Pancreas (tissue), 10 donors: ENCODE measurements at regions not wholly inside any gene's neighbourhood (a gene's known extent, or its start where the extent isn't known, plus 50 kb on each side); places are given as distances from the start of the nearest gene placed in this dataset.
A peak's percentile ranks its signal among the peaks of the same experiment; 100 is the strongest.

Experiments
- ATAC-seq, 4 donors: fragments of 200-7000 bp; cut with Tn5 transposase; one replicate each; pipeline versions ENCODE4 v1.8.0 to v1.9.1; 2020; ENCODE audit warnings: mild to moderate bottlenecking in 4 of 4, moderate library complexity in 4 of 4
- DNase-seq, 6 donors: peaks; one replicate each; pipeline ENCODE4 v3.0.0-alpha.2; 2020
- FAIRE-seq: peaks from 2 replicates; lab custom pipeline; 2012; peaks lifted over from hg19 to GRCh38; lab: Jason Lieb, UNC
- H3K27ac ChIP-seq, 4 donors: fragments of 200-600 bp; sonication (generic); 1 replicate in 3 of 4; 2 replicates in 1 of 4; pipeline versions ENCODE4 v1.5.0 to v1.8.0; 2020
- H3K27me3 ChIP-seq, 4 donors: fragments of 200-600 bp; one replicate each; pipeline ENCODE4 v1.8.0; 2021
- H3K36me3 ChIP-seq, 3 donors: fragments of 200-600 bp; sonication (generic) in 1 of 3; one replicate each; pipeline versions ENCODE4 v1.5.0 to v1.8.0; 2020 to 2021
- H3K4me1 ChIP-seq, 3 donors: fragments of 200-600 bp; one replicate each; pipeline ENCODE4 v1.8.0; 2021
- H3K4me3 ChIP-seq, 4 donors: fragments of 200-600 bp; sonication (generic) in 2 of 4; one replicate each; pipeline versions ENCODE4 v1.5.0 to v1.8.0; 2020 to 2021
- H3K9me3 ChIP-seq, 4 donors: fragments of 200-600 bp; one replicate each; pipeline ENCODE4 v1.8.0; 2021
- CTCF ChIP-seq, 4 donors: fragments of 200-600 bp; sonication (generic) in 3 of 4; IDR thresholded peaks; one replicate each; pipeline versions ENCODE4 v1.5.0 to v1.8.0; 2021; ENCODE audit warnings: antibody characterized with exemption in 4 of 4
- WGBS, 2 donors: extraction: QIAGEN DNeasy Blood & Tissue Kit; methylation state at CpG; one replicate each; pipeline ENCODE4 v1.1.7; 2013; 5-methylcytosine and 5-hydroxymethylcytosine counted together
- intact Hi-C, 3 donors: fragments of 100-400 bp; cut with DNase I; formaldehyde crosslinking; loops; one replicate each; pipeline versions ENCODE4 v1.11.1 to v1.14.2; 2022
- donor health status: healthy with polysubstance abuse.
- donor health status: DM: no; HTN: no; CAD: no; lungs with moderate emphysema.
- donor health status: DM: no; HTN: no; CAD: no.
- donor health status: control.
- donor health status: control.
- donor health status: Bipolar disorder and iron deficiency.
- donor health status: DM: yes; HTN: yes; CAD: no.
- donor health status: DM: no; HTN: no; CAD: no.
- donor health status: DM: no; HTN: no; CAD: no.
- donor health status: DM: yes; HTN: yes; CAD: no.

GRCh38 chr11:69413015-69413801, 68.3 kb upstream of the LINC01488 start:
- H3K4me3 ChIP-seq: no peak overlapping the region
- H3K27ac ChIP-seq: no peak overlapping the region
- 75 to 90% methylated on average over 16 of the region's 16 CpGs for WGBS, 2 donors
- DNase-seq (no peak), ATAC-seq (no peak), FAIRE-seq (no peak)
- H3K27me3 ChIP-seq: no peaks in the 10 kb centered on the region
- intact Hi-C loops: no loop called here
- TF ChIP-seq CTCF (IDR thresholded peaks at IDR 0.05): no peak
- H3K4me1 ChIP-seq: no peaks in the 10 kb centered on the region
- H3K9me3 ChIP-seq: no peaks in the 10 kb centered on the region
- no peaks in the 10 kb centered on the region for H3K36me3 ChIP-seq

DNA sequence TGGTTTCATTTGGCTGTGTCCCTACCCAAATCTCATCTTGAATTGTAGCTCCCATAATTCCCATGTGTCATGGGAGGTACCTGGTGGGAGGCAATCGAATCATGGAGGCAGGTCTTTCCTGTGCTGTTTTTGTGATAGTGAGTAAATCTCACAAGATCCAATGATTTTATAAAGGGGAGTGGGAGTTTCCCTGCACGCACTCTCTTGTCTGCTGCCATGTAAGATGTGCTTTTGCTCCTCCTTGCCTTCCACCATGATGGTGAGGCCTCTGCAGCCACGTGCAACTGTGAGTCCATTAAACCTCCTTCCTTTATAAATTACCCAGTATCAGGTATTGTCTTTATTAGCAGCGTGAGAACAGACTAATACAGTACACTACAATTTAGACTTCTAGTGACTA, 67.5 kb upstream of the LINC01488 start:
- no peaks in the 10 kb centered on the region for H3K4me1 ChIP-seq
- 83 to 90% methylated on average over 4 of the region's 4 CpGs for WGBS, 2 donors
- TF ChIP-seq CTCF (IDR thresholded peaks at IDR 0.05): no peak
- no peak overlapping the region for H3K4me3 ChIP-seq
- H3K9me3 ChIP-seq: no peaks in the 10 kb centered on the region
- DNase-seq (no peak), FAIRE-seq (no peak), ATAC-seq (no peak)
- no peaks in the 10 kb centered on the region for H3K27me3 ChIP-seq
- H3K27ac ChIP-seq: no peak overlapping the region
- intact Hi-C loops: no loop called here
- H3K36me3 ChIP-seq: no peaks in the 10 kb centered on the region

DNA sequence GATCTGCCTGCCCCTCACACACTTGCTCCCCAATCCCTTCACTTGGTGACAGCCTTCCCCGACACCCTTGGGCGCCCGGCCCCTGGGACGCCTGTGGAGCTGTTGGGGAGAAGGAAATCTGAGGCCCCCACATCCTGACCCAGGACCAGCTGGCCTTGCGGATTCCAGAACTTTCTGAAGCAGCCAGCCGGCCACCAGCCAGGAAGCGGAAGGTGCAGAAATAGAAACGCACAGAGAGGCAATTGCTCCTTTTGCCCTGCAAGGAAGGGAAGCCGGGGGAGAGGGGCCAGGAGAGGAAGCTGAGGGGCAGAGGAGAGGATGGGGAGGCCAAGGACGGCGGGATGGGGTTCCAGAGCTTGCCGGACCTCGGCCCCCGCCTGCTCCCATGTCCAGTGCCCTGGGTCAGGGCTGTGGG, 66.7 kb upstream of the LINC01488 start:
- 82 to 83% methylated on average over 14 of the region's 14 CpGs for WGBS, 2 donors
- Histone ChIP-seq H3K9me3 (no peaks in the 10 kb centered on the region), H3K4me3 (no peak overlapping the region), H3K27ac (no peak overlapping the region), H3K27me3 (no peaks in the 10 kb centered on the region), H3K4me1 (no peaks in the 10 kb centered on the region), H3K36me3 (no peaks in the 10 kb centered on the region)
- no peak for TF ChIP-seq CTCF (IDR thresholded peaks at IDR 0.05)
- FAIRE-seq (no peak), DNase-seq (no peak), ATAC-seq (peak in 1 of 4 donors; percentile 18)
- intact Hi-C loops: no loop called here

DNA sequence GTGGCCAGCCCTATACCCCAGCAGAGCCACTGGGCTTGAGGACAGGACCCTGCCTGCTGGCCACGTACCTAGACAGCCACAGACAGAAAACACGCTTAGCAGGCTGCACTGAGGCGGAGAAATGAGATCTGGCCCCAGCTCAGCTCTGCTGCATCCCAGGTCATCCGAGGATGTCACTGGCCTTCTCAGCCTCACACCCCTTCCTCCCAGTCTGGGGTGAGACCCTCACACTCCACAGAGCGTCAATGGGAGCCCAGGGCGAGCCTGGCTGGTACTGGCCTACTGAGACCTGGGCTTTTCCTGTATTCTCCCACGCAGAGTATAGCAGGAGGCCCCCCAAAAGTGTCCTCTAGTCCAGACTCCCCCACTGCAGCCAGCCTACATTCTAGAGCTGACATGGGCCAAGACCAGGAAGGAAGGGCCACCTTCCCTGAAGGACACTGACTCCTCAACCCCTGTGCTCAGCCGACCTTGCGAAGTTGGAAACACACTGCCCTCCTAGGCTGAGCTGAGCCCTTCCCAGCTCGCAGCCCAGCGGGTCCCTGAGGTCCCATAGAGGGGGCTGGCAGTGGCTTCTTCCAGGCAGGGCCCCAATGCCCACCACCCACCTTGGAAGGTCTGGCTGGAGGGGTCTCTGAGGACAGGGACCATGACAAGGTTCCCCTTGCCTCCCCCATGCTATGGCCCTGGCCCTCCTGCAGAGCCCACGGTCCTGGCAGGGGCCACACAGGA, 65.9 kb upstream of the LINC01488 start:
- Histone ChIP-seq H3K4me1 (no peaks in the 10 kb centered on the region), H3K27ac (peak overlapping the region in 3 of 4 donors; percentile 28 to 82 (median 42))

More for the DNA sequence above, 65.9 kb upstream of the LINC01488 start:
- no peak for FAIRE-seq
- no peak for ATAC-seq
- no peak for DNase-seq
- WGBS, 2 donors: 77 to 80% methylated on average over 12 of the region's 12 CpGs
- TF ChIP-seq CTCF (IDR thresholded peaks at IDR 0.05): no peak
- H3K9me3 ChIP-seq: no peaks in the 10 kb centered on the region
- intact Hi-C loops: no loop called here
- no peaks in the 10 kb centered on the region for H3K36me3 ChIP-seq
- H3K27me3 ChIP-seq: no peaks in the 10 kb centered on the region
- no peak overlapping the region for H3K4me3 ChIP-seq
